ENCODE measurements at regions not wholly inside any gene's neighbourhood (a gene's known extent, or its start where the extent isn't known, plus 50 kb on each side); places are given as distances from the start of the nearest gene placed in this dataset.

GRCh38 chr21:35400233-35400939 lies 351.3 kb upstream of the RUNX1 start:
- TF ChIP-seq ARNTL (CRISPR knock-in tag; IDR thresholded peaks at IDR 0.05; ENCODE audit: borderline replicate concordance, low read depth) (no peak), RARB (CRISPR knock-in tag; IDR thresholded peaks at IDR 0.05) (no peak), ISL1 (CRISPR knock-in tag; IDR thresholded peaks at IDR 0.05) (no peak), ZFP30 (CRISPR knock-in tag; IDR thresholded peaks at IDR 0.05) (no peak), ESRRG (CRISPR knock-in tag; IDR thresholded peaks at IDR 0.05) (no peak), PATZ1 (CRISPR knock-in tag; IDR thresholded peaks at IDR 0.05; ENCODE audit: borderline replicate concordance) (no peak), ZNF565 (CRISPR knock-in tag; conservative IDR thresholded peaks at IDR 0.05; ENCODE audit: low read depth) (no peak), PPARA (CRISPR knock-in tag; IDR thresholded peaks at IDR 0.05; ENCODE audit: borderline replicate concordance) (no peak), GLIS3 (CRISPR knock-in tag; IDR thresholded peaks at IDR 0.05) (no peak), TCF4 (CRISPR knock-in tag; IDR thresholded peaks at IDR 0.05; ENCODE audit: borderline replicate concordance) (no peak)

Measured in SK-N-SH treated with all-trans-retinoic acid at 6 μM for 48 hours (cell line).